CD4-positive, alpha-beta T cell treated with Interleukin-12 subunit alpha and Interleukin-12 subunit beta, for 1 hour (primary cell): ENCODE measurements at regions not wholly inside any gene's neighbourhood (a gene's known extent, or its start where the extent isn't known, plus 50 kb on each side); places are given as distances from the start of the nearest gene placed in this dataset.

Source experiments
- DNase-seq: peaks from one replicate; pipeline ENCODE4 v3.0.0-alpha.2; 2020

DNA sequence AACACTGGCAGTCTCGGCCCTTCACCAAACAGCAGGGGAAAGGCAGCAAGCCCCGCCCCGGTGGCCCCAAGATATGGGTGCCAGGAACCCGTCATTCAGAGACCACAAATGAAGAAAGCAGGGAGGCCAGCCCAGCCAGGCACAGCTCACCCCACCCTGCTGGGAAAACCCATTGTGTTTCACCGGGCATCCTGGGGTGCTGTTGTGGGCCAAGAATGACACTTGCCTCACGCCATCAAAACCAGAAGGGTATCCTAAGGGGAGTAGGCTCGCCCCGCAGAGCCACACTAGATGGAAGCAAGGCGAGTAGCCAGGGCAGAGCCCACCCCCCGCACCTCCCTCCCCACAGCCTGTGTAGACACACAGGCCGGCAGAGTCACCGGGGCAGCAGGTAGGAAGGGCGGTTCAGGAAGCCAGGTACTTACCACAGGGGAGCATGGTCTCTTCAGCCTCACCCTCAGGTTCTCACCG is 72.5 kb upstream of the KCNMA1 start:
- DNase-seq: no peak

DNA sequence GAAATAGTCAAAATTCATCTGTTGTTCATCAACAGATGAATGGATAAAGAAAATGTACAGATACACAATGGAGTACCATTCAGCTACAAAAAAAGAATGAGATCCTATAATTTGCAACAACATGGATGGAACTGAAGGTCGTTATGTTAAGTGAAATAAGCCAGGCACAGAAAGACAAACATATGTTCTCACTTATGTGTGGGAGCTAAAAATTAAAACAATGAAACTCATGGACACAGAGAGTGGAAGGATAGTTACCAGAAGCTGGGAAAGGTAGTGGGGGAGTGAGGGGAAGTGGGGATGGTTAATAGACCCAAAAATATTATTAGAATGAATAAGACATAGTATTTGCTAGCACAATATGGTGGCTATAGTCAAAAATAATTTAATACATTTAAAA is 70.0 kb upstream of the KCNMA1 start:
- no peak for DNase-seq

DNA sequence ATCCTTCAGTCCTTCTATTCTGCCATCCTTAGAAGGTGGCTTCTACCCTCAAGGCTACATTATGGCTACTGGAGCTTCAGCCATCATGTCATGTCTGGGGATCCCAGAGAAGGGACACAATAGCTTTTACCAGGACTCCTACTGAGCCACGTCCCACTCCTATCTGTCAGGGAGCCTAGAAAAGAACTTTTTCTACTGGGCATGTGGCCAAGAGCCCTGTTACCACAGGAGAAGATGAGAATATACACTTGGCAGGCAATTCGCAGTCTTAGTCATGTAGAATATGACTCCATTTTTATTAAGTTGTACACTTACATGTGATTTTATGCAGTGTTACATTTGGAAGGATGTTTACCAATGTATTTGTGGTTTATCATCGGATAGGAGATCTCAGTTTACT is 64.6 kb upstream of the KCNMA1 start:
- no peak for DNase-seq

DNA sequence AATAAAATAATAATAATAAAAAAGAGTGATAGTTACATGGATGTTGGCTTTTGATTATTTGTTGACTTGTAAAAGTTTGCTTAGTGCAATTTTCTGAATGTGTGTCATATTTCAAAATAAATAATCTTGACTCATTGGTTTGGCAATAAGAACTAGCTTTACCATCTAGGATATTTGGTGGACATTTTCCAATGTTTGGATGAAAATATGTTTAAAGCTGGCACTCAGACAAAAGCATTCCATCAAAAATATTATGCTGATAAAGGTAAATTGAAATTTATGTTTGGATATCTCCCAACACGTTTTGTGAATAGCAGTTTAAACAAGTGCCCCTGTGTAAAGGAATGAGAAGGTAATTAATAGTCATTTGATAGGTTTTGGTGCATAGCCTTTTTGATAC is 62.5 kb upstream of the KCNMA1 start:
- no peak for DNase-seq

DNA sequence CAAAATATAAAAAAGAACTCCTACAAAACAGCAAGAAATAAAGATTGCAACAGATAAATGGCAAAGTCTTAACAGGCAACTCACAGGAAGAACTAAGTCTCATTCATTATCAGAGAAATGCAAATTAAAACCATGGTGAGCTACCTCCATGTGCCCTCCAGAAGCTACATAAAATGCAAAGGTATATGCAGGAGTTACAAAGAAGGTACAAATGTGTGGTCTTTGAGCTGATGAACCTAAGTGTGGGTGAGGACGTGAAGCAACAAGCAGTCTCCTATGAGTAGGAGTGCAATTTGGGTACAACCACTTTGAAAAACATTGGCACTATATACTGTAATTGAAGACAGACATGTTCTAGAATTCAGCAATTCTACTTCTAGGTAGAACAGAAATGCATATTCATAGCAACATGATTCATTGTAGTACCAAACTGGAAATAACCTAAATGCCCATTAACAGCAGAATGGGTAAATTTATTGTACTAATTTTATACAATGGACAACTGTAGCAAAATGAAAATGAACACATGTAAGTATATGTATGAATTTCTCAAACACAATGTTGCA is 61.6 kb upstream of the KCNMA1 start:
- no peak for DNase-seq

DNA sequence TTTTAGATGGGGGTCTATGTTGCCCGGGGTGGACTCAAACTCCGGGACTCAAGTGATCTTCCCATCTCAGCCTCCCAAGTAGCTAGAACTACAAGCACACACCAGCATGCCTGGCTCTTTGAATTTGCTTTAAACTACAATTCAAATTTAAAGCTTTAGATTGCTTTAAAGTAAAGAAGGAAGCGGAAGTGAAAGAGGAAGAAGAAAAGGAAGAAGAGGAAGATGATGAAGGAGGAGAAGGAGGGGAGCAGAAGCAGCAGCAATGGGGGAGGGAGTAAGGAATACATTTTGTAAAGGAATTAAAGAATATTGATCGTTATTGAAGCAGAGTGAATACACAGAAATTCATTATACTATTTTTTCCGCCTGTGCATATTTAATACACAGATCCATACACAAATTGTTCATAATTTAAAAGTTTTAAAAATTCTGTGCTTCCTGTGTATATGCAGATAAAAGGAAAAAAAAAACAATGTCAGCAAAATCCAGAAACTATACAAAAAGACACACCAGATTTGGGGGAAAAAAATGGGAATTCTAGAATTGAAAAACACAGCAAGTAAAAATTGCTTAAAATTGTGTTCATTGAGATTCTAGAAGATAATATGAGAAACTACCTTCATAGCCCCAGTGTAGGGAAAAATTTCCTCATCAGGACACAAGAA is 60.8 kb upstream of the KCNMA1 start:
- DNase-seq: no peak

DNA sequence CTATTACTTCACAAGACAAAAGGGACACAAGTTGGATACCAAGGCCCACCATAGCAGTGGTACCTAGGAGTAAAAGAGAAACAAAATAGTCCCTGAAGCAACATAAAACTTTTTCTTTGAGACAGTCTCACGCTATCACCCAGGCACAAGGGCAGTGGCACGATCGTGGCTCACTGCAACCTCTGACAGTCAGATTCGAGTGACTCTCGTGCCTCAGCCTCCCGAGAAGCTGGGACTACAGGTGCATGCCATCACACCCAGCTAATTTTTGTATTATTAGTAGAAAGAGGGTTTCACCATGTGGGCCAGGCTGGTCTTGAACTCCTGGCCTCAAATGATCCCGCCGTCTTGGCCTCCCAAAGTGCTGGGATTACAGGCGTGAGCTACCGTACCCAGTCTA is 59.0 kb upstream of the KCNMA1 start:
- no peak for DNase-seq

DNA sequence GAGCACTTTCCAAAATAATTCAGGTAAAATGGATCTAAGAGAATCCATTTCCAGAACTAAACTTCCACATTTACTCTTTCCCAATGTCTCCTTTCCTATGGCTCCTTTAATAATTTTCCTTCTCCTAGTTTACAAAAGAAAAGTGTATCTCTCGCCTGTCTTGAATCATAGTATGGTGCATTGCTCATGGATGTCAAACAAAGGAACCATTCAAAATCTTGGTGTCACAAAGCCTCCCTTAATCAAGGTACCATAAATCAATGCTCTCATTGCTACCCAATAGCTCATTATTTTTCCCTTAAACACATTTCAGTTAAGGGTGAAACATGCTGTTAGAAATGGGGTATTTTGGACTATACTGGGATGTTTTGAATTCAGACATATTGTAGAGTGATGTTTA is 57.6 kb upstream of the KCNMA1 start:
- no peak for DNase-seq

DNA sequence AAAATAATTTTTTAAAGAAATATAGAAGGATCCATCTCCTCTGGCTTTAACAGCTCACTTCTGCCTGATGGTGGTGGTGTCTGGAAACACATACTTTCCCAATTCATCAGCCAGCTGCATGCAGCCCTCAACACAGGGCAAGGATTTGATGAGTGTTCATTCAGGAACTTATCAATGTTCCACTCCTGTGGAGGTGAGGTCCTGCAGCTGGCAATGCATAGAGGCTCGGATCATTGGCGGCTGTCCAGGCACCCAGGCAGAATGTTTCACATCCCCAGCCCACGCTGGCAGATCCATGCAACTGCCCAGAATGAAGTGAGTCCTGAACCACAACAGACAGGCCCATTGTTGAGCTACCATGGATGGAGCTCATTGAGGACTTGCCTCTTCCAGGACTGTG is 55.2 kb upstream of the KCNMA1 start:
- no peak for DNase-seq

DNA sequence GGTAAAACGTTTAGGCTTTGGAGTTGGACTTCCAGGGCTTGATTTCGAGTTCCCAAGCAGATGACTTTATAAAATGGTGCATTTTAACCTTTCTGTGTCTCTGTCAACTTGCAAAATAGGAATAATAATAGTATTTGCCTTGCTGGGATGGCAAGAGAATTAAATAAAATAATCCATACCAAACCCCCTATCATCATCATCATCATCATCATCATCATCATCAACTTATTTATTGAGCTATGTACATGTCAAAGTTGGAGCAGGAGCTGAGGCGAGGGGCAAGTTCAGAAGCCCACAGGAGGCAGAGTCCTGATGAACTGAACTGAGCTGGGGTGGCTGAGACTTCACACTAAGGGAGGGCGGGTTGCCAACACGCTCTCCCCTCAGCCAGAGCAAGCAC is 51.7 kb upstream of the KCNMA1 start:
- DNase-seq: no peak

DNA sequence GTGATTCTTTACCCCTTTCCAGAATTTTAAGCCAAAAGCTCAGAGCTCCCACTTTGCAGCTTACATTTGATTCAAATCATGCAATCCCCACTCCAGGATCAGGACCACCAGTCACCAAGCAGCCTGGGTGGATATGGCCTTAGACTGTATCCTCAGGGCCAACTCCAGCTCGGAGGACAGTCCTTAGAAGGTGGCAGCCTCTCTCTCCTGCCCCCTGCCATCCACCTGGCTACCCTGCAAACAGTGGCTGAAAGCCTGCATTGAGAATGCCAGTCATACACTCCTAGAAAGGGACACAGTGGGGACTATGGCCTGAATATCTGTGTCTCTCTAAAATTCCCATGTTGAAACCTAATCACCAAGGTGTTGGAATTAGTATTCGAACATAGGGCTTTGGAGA is 50.0 kb upstream of the KCNMA1 start:
- DNase-seq: no peak
